HG03025 (cell line): ENCODE measurements at regions not wholly inside any gene's neighbourhood (a gene's known extent, or its start where the extent isn't known, plus 50 kb on each side); places are given as distances from the start of the nearest gene placed in this dataset.

Experiments used
- ATAC-seq: cut with Tn5 transposase; IDR thresholded peaks from one replicate; pipeline ENCODE4 v1.9.1; 2021; ENCODE audit warnings: mild to moderate bottlenecking, moderate library complexity; ENCODE audit not compliant: unreplicated experiment, low FRiP score

DNA sequence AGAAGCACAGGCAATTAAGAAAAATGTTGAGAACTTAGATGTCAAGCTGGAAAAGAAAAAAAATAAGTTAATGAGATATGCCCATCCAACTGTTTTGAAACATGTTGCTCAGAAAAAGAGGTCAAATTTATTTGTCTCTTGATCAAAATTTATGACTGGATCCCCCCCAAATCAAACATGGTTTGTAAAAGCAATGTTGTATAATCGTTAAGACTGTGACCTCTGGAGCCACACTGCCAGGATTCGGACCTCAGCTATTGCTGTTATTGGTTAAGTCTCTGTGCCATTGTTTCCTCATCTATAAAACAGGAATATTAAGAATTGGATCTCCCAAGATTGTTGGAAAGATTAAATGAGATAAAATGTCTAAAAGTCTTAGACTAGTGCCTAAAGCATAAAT lies 51.9 kb upstream of the LRRK2 start:
- no peak for ATAC-seq

- ATAC-seq = no peak
These were observed 53.3 kb upstream of the LRRK2 start for GRCh38 chr12:40171501-40171900.

DNA sequence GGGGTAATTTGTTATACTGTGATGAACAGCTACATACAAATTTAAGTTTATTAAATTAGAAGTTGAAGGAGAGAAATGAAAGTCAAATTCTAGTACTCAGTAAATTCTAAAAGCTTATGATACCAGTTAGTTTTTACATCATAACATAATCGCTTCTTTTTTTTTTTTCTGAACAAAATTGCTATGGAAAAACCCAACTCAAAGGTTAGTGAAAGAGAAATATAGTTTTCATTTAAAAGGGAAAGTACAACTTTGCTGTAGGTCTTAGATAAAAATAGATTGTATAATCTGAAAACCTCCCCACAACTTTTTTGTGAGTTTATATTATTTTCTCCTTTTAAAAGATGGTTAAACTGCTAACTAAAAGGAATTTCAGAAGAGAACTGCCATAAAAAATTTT lies 53.7 kb upstream of the LRRK2 start:
- ATAC-seq = no peak

- no peak for ATAC-seq
These were observed 54.2 kb upstream of the LRRK2 start for GRCh38 chr12:40170593-40170992.

DNA sequence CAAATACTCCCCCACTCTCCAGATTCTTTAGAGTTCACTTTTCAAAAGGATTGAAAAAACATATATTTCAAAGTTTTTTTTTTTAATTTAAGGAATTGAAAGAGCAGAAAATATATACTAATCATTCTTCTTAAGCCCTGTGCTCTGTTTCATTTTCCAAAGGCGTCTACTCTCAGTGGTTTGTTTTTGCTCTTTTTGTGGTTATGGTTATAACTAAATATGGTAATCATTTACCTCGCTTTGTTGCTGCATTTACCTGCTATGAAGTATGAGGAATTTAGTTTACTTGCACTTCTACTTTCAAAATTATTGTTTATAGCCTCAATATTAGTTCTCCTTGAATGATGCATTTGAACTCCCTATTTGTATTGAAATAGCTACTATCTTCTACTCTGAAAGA lies 55.9 kb upstream of the LRRK2 start:
- peak; percentile 97 for ATAC-seq

- peak; percentile 29 for ATAC-seq
These were observed 56.4 kb upstream of the LRRK2 start for GRCh38 chr12:40168419-40168818.

DNA sequence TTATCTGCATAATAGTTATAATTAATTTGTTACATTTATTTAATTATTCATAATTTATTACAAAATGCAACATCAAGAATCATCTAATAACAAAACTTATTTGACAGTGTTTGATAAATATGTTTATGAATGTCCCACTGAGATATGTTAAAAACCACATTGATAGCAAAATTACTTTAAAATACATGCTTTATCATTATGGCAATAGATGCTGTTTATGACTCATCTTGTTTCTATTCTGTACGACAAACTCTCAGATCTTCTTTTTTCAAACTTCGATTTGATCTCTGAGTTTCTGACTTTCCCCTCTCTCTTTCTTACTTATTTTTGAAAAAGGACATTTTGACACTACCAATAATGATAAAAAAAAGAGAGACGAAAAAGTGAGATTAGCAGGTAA lies 56.8 kb upstream of the LRRK2 start:
- peak; percentile 51 for ATAC-seq

DNA sequence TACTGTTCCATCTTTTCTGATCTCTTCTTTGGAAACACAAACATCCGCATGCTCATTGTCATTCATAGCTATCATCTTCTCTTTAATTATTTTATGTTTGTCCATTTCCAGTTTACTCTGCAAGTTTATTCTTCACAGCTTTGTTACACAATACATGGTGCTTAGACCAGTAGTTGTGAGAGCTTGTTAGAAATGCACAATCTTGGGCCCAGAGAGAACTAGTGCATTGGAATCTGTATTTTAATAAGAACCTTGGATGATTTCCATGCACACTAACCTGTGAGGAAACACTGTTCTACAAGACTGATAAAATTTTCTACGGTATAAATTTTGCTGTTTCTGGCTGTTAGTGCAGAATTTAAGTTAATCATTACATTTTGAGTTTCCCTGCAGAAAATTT lies 59.3 kb upstream of the SLC2A13 start:
- no peak for ATAC-seq

DNA sequence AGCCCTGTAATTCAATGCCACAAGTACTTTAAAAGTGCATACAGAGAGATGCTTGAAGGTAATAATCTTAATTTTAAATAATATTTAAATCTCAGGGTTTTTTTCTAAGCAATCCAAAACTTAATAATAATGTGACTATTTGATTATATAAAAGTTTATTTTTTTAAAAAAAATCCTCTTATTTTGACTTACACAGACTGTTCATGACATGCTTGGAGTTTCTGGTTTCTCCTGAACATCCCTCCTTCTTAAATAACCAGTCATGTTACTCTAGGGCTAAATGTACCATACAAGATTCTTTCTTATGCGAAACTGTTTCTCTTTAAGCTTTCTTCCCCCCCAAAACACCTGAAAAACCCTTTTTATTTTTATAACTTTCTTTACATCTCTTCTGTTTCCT lies 58.2 kb upstream of the SLC2A13 start:
- ATAC-seq = no peak

GRCh38 chr12:40162033-40162432 lies 56.2 kb upstream of the SLC2A13 start:
- ATAC-seq = no peak

DNA sequence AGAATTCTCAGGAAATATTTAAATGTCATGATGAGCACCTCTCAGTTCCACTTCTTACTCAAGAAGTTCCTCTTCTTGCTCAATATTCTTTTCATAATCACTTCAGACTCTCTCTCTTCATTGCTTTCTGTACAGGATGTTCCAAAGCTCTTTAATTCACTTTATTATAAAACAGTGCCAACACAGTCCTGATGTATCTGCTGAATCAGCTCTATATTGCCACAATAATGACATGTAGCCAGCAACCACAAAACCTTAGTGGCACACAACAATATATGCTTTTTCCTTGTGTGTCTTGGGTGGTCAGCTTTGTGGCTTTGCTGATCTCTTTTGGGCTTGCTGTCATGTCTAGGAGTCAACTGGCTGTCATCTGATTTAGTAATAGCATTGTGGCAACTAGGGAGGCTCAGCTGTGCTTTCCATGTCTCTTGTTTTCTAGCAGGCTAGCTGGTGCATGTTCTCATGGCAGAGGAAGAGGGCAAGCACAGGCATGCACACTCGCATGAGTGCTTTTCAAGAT lies 52.8 kb upstream of the SLC2A13 start:
- peak; percentile 81 for ATAC-seq

- no peak for ATAC-seq
These were observed 51.5 kb upstream of the SLC2A13 start for GRCh38 chr12:40157336-40157735.

- ATAC-seq = no peak
These were observed 50.3 kb upstream of the SLC2A13 start for GRCh38 chr12:40156021-40156764.
